ENCODE measurements at regions not wholly inside any gene's neighbourhood (a gene's known extent, or its start where the extent isn't known, plus 50 kb on each side); places are given as distances from the start of the nearest gene placed in this dataset.

DNA sequence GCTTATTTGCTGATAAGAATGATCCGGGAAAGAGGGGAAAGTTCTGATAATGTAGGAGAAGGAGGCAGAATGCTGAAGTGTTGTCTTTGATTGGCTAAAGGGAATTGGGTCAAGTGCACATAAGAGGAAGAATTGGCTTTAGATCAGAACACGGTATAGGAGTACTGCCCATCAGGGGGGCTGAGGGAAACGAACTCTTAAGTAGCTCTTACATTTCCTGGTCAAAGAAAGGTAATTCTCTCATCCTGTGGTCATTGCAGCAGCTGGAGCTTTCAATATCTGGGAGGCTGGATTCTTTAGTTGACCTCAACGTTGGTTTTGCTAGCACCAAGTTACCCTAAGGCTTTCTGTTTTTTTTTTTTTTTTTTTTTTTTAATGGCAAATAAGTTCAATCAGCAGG lies 178.7 kb upstream of the NR3C1 start:
- no peak for DNase-seq

DNA sequence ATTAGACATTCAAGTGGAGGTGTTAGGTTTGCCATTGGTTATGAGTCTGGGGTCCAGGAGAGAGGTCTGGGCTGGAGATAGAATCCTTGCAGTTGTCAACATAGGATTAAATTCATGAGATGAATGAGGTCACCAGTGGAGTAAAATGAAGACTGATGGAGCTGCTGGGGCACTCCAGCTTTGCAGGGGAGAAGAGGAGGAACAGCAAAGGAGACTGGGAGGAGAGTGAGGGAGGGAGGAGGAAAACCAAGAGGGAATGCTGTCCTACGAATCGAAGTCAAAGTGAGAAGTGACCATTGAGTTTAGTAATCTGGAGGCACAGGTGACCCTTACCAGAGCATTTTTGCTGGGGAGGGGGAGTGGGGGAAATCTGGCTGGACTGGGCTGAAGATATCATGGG lies 178.2 kb upstream of the NR3C1 start:
- no peak for DNase-seq

DNA sequence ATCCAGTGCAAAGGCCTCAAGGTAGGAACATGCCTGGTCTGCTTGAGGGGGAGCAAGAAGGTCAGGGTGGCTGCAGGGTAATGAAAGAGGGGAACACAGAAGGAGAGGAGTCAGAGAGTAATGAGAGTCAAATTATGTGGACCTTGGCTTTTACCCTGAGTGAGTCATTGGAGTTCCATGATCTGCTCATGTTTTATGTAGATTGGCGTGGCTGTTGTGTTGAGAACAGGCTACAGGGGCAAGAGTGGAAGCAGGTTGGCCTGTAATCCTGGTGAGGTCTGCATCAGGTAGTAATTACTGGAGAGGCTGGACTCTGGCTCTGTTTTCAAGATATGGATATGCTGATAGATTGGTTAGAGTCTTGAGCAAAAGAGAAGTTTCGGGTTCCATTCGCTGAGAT lies 177.7 kb upstream of the NR3C1 start:
- DNase-seq: no peak

DNA sequence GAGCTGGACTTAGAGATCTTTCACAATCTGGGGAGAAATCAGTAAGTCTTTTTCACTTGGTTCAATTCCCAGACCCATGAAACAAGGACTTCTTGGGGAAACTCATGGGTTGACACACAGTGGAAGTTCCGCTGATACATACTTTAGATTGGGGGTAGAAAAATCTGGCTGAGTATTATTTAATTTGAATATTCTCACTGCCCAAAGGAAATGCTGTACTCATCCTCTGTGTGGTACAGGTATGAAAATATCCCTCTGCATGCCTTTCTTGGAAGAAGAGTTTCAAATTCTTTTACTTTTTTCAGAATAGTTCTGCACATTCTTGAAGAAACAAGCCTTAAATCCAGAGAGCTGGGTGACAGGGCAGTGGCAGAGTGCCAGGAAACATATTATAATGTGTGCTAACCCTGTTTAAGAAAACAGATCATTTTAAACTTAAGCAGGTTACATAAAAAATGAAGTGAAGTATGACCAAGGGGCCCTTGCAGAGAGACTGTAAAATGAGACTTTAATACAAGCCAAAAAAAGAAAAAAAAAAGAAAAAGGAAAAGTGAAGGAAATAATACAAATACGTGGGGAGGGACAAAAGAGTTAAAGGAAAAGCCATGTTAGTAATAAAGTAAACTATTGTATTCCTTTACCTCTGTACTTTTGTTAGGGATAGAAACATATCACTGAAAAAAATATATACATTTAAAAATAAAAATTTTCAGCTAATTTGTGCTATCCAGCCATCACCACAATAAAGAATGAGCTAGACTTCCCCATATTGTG lies 173.4 kb upstream of the NR3C1 start:
- DNase-seq: no peak

DNA sequence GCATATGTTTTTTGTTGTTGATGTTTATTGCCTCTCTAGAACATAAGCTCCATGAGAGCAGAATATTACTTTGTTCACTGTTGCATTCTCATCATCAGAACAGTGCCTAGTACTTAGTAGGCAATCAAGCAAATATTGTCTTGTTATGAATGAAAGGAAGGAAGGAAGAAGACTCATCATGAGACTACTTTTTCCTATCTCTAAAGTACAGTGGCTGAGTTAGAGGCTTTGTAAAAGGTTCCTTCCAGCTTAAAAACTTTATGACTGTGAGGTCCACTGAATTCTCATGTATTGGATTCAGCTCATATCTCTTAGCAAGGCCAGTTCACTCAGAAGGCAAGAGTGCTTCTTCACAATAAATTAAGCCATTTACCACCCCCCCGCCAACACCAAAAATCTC lies 171.8 kb upstream of the NR3C1 start:
- no peak for DNase-seq

DNA sequence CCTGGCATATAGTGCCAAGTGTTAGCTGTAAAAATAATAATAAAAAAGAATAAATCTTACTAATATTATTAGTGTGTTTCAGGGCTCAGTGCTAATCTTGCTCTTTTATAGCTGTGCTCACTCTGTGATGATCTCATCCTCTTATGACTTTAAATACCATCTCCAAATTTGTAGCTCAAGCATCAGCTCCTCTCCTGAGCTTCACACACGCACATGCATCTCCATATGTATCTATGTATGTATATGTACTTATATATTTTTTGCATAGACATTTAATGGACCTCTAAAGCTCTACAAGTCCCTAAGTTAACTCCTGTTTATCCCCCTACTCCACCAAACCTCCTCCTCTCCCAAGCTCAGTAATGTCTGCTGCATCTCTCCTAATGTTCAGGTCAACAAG lies 170.8 kb upstream of the NR3C1 start:
- no peak for DNase-seq

DNA sequence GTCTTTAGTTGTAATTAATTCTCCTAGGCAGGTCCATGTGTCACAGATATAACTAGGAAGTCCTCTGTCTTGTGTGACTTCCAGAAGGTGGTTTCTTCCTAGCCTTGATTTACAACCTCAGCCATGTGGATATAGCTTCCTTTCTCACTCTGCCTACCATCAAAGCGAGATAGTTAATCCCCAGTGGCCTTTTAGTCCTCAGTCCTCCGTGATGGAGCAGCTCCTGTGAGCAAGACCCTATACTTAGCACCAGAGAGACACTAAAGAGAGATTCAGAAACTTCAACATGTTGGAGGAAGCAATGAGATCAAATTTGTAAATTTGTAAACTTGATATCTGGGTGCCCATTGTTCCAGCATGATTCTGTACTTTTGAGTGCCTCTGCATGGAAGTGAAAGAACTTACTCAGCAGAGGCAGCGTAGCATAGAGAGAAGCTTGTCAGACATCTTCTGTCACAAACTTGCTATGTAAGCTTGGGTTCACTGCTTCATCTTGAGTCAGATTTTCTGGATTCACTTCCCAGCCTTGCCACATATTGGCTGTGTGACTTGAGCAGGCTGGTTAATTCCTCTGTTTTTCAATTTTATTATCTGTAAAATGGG lies 170.2 kb upstream of the NR3C1 start:
- no peak for DNase-seq

DNA sequence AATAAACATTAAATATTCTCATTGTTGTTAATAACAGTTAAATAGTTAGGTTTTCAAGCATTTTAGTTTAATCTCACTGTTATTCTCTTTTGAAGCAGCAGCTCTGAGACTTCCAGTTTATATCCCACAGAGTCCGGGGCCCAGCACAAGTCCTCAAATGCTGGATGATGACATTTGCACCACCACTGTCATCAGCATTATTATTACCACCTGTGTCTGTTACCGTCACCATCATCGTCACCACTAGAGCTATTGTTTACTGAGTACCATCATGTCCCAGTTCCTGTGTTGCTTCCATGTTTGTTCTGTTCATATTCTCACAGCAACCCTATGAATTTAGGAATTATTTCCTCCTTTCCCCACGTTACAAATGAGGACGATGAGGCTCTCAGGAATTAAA lies 169.2 kb upstream of the NR3C1 start:
- no peak for DNase-seq

DNA sequence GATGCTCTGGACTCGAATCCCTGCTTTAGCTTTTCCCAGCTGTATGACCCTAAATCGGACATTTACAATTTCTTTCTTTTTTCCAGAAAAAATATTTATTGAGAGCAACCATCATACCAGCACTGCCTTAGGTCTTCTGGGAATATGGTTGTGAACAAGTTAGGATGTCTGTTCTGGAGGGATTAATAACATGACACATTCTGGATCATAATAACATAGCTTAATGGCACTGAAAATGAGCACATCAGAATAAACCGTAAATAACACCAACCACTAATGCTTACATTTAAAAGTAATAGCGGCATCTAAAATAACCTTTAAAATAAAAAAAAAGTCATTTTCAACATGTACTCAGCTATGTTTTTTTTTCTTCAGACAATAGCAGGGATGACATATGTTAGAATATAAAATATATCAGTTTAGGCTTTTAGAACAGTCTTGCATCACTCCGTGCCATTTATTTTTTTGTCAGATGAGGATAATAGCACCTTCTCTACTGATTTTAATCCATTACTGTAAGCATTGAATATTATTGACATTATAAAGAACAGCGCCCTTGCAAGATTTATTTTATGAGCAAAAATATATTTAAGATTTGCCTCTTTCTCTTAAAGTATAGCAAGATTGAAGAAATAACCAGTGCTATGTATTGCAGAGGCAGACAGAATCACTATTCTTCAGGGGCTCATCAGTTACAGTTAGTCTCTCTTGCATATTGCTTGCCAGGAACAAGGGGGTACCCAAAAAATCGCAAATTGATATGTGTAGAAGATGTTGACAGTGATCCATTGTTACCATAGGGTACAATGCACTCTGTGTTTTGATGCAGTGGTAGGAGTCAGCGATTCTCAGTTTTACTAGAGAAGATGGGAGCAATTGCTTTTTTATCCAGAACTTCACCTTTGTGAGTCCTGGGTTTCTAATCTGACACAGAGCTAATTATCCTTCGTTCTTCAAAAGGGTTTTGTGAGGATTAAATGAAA lies 168.4 kb upstream of the NR3C1 start:
- no peak for DNase-seq

DNA sequence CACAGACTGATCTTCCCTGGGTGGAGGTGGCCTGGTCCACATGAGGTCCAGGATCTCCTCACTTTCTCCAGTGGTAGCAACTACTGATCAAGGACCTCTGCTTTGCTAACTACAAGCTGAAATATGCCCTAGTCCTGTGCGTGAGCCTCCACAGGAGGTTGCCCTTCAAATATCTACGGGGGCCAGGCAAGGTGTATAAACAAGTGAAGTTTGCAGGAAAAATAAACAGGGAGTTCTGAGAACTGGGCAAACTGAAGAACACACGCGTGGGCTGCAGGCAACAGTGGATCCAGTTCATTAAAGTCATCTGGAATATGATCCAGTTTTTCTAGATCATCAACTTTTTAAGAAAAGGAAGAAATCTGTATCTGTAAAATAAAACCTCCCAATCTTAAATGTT lies 167.5 kb upstream of the NR3C1 start:
- DNase-seq: no peak

DNA sequence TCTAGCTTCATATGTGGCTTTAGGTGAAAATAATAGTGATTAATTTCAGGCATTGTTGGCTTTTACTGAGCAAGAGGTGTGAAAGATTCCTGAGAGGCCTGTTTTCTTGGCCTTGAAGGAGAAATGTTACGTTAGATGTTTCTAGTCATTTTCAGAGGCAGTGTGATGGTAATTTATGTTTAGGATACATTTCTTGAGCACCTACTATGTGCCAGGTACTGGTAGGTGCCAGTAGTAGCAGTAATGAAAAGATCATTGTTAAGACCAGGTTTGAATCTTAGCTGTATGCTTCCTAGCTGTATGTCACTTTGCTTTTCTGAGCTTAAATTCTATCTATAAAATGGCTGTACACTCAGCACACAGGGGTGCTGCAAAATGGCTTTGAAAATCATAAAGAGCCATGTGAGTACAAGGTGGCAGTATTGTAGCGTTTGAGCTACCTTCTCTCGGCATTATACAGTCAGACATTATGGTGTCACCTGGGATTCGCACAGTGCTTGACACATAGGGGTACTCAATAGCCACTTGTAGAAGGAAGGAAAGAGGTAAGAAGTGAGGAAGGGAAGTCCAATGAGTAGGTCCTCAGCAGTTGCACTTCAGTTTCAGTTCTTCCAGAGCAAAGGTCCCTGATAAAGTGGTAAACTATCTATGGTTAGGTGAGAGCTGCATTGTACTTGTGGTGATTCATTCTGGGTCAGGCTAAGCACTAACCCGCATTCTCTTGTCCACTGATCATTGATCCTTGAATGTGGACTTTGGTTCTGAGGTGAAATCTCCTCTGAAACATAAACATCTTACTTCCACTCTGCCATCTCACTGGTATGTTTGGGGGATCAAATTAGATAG lies 166.5 kb upstream of the NR3C1 start:
- DNase-seq: no peak

DNA sequence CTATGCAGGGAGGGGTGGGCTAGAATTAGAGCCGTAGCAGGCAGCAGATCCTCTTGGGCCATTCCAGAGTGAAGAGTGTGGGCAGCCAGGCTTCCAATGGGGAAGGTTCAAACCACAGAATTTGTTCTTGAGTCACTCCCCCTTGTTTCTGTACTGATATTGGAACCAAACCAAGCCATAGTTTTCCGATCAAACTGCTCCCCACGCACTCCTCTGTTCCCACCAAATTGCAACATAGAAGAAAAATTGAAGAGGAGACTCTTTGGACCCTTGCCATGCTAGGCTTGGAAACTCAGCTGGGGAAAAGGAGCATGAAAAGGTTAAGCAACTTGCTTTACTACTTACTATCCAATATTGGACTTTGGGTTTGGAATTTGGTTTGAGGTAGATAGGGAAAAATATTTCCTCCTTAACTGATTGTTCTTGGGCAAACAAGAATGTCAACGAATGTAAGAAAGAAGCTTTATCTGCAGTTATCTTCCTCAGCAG lies 165.8 kb upstream of the NR3C1 start:
- DNase-seq: no peak

DNA sequence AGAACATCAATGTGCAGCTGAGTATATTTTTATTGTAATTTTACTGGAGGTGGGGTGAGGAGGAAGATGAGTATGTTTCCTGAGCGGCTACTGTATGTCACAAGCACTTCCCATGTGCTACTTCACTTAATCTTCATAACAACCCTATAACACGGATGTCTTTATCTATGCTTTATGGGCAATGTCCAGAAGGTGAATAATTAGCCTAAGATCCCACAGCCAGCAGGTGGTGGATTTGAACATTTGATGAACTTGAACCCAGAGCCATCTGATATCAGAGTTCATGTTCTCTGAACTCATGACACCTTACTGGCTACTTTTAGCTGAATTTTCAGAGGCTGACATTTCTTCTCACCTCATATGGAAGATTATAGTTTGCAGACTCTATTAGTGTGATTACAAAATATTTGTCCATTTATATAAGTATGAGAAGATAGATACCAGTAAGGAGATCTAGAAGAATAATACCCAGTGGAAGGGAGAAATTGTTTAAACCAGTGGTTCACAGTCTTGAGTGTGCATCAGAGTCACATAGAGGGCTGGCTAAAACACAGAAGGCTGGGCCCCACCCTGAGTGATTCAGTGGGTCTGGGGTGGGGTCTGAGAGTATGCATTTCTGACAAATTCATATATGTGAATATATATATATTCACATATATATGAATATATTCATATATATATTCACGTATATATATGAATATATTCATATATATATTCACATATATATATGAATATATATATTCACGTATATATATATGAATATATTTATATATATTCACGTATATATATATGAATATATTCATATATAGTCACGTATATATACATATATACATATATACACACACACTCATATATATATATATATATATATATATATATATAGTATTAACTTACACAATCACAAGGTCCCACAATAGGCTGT lies 164.4 kb upstream of the NR3C1 start:
- DNase-seq: no peak

DNA sequence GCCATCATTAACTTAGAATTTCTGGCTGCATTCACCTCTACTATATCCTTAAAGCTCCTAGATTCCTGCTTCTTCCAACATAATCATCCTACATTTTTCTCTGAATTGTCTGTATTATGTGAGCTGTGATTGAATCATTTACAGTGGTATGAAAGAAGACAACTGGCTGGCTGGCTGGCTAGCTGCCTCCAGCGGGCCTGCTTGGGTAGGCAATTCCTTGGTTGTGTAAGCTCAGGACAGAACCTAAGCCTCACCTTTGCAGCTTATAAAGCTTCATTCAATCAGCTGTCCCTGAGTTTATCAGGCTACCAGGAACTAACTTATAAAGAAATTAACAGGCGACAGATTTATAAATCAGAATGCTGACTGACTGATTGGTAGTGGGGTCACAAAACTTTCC lies 162.7 kb upstream of the NR3C1 start:
- no peak for DNase-seq

DNA sequence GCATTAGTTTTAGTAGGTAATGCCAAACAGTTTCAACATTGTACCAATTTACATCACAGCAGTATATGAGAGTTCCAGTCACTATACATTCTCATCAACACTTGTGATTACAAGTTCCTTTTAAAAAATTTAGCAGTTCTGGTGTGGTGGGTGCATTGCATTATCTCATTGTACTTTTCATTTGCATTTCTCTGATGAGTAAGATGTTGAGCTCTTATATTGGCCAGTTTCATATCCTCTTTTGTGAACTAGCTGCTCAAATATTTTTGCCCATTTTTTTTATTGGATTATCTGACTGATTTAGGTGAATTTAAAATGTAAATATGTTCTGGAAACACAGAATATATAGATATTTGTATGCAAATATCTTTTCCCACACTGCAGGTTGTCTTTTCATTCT lies 160.9 kb upstream of the NR3C1 start:
- DNase-seq: no peak

DNA sequence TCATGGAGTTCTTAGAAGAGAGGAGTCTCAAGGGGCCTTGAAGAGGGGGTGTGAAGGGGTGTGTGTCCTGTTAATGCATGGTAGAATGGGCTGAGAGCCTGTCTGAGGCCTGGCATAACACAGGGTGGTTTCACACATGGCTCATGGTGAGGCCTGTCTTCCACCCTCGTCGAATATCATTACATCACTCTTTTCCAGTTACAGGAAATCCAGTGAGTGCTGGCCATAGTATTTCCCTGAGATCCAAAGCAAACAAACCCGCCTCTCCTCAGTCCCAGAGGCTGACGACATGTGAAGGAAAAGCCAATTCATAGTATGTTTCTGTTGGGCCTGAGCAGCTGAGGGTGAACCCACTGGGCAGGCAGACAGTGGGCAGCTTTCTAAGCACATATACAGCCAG lies 159.4 kb upstream of the NR3C1 start:
- DNase-seq: no peak

DNA sequence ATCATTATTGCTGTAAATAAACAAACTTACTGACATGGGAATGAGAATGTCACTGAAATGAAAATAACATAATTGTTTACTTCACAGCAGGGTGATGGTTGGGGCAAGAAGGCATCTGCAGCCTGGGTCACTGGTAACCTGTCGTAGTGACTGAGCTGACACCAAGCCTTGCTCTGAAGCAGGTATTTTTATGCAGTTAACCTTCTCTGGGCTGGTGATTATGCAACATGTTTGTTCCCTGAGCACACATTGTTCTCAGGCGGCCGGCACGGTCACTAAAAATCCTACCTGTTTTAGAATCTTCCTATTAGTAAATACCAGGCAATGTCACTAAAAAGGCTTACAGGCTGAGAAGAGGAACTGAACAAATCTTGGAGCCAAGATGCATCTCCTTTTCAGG lies 157.7 kb upstream of the NR3C1 start:
- no peak for DNase-seq

DNA sequence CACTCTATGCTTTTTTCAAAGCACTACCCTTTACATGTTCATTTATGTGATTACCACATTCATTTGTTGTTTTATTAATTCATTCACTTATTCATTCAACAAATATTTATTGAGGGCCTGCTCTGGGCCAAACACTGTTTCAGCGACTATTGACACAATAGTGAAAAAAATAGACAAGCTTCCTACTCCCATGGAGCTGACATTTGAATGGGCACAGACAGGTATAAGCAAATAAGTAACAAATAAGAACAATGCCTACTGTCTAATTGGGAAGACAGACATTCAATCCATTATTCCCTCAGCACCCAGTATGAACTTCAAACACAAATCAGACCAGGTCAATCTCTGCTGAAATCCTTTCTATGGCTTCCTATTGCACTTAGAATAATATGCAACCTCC lies 156.9 kb upstream of the NR3C1 start:
- no peak for DNase-seq

DNA sequence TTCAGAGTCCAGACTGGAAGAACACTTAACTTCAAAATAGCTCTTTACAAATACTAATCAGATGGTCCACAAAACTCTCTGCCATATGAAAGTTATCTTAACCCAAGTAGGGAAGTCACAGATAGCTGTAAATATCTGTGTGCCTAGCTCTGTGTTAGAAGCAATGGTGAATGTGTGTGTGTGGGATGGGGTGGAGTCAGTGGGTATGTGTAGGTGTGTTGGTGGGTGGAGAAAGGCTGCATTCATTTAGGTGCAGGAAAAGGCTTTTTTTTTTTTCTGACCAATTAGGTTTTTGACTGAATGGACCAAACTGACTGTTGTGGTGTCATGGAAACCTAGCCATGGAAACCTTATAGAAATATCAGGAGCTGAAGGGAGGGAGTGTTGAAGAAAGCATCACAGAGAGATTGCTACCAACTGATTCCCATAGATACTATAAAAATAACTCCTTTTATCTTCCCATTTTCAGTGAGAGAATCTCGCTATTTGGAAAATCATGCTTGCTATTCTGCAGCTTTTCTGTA lies 156.2 kb upstream of the NR3C1 start:
- DNase-seq: no peak

DNA sequence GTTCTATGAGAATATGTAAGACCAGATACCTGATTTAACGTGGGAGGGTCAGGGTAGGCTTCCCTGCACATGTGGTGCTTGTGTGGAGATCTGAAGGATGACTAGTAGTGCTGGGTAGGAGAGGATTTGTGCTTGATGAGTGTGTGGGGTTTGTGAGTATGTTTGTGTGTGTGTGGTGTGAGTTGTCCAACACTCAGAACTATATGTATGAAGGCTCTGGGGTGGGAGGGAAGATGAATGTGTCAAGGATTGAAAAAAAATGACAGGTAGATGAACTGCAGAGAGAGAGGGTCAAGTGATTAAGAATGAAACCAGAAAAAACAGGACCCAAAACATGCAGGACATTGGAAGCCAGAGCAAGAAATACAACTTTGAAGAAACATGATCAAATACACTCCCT lies 154.6 kb upstream of the NR3C1 start:
- DNase-seq: no peak

Measured in hindlimb muscle (tissue), 1 donor.